Gastroesophageal sphincter (tissue), 3 donors: ENCODE measurements at regions not wholly inside any gene's neighbourhood (a gene's known extent, or its start where the extent isn't known, plus 50 kb on each side); places are given as distances from the start of the nearest gene placed in this dataset.

Experiments
- CTCF ChIP-seq, 4 experiments: fragments of 200-600 bp in 2 of 4; fragments of 450-650 bp in 2 of 4; sonication (generic) in 1 of 4; IDR thresholded peaks; one replicate each; pipeline ENCODE4 v1.5.1; 2017 to 2019; ENCODE audit warnings: antibody characterized with exemption in 4 of 4, mild to moderate bottlenecking in 2 of 4, moderate library complexity in 2 of 4
- EP300 ChIP-seq: sonication (generic); formaldehyde crosslinking; IDR thresholded peaks from one replicate; pipeline ENCODE4 v1.6.1; 2017; ENCODE audit warnings: antibody characterized with exemption, mild to moderate bottlenecking
- POLR2A ChIP-seq, 2 donors: fragments of 450-650 bp; IDR thresholded peaks; one replicate each; pipeline ENCODE4 v1.6.1; 2017; ENCODE audit warnings: antibody characterized with exemption in 2 of 2, mild to moderate bottlenecking in 2 of 2, moderate library complexity in 1 of 2
- POLR2AphosphoS5 ChIP-seq: sonication (generic); formaldehyde crosslinking; IDR thresholded peaks from one replicate; pipeline ENCODE4 v1.6.1; 2017; ENCODE audit warnings: antibody characterized with exemption

GRCh38 chr10:32143302-32143847 is 87.2 kb upstream of the KIF5B start:
- TF ChIP-seq CTCF (IDR thresholded peaks at IDR 0.05) = no peak
- TF ChIP-seq EP300 = no peak
- TF ChIP-seq POLR2AphosphoS5 = no peak
- TF ChIP-seq POLR2A (IDR thresholded peaks at IDR 0.05) = no peak
